K562 (cell line): ENCODE measurements at regions not wholly inside any gene's neighbourhood (a gene's known extent, or its start where the extent isn't known, plus 50 kb on each side); places are given as distances from the start of the nearest gene placed in this dataset.

Experiments used
- ARNT ChIP-seq, 2 experiments: fragments of 450-650 bp; IDR thresholded peaks; 2 replicates each; pipeline ENCODE4 v1.6.1; 2016; ENCODE audit warnings: mild to moderate bottlenecking in 1 of 2
- BRD4 ChIP-seq: fragments of 200-600 bp; sonication (generic); IDR thresholded peaks from 2 replicates; pipeline ENCODE4 v1.6.1; 2017; ENCODE audit warnings: inconsistent platforms
- CHD4 ChIP-seq: fragments of 200-600 bp; sonication (generic); IDR thresholded peaks from 3 replicates; pipeline ENCODE4 v1.6.1; 2012; ENCODE audit warnings: low read depth, mild to moderate bottlenecking, mixed read lengths, low read length, inconsistent platforms; ENCODE audit not compliant: insufficient read depth, insufficient replicate concordance, poor library complexity, severe bottlenecking
- MXI1 ChIP-seq: IDR thresholded peaks from 2 replicates; pipeline ENCODE4 v1.6.1; 2011; ENCODE audit warnings: low read depth, mild to moderate bottlenecking, improper control_type of control experiment, low read length
- NFATC3 ChIP-seq: fragments of 450-650 bp; IDR thresholded peaks from 2 replicates; pipeline ENCODE4 v1.6.1; 2017; ENCODE audit warnings: mild to moderate bottlenecking
- TCF7L2 ChIP-seq: fragments of 150-350 bp; IDR thresholded peaks from 2 replicates; pipeline ENCODE4 v1.6.1; 2016; ENCODE audit warnings: low read depth, mild to moderate bottlenecking, low read length, moderate library complexity
- TF ChIP-seq, protein P1 (sequence below), 3 experiments: IDR thresholded peaks in 2 of 3; conservative IDR thresholded peaks in 1 of 3; 2 replicates each; pipeline ENCODE4 v1.5.1; 2011 to 2012; ENCODE audit warnings: low read length in 3 of 3, mild to moderate bottlenecking in 3 of 3, control low read depth in 2 of 3, improper control_type of control experiment in 1 of 3, inconsistent platforms in 1 of 3, low read depth in 1 of 3, mixed read lengths in 1 of 3, moderate library complexity in 1 of 3; ENCODE audit not compliant: insufficient read depth in 2 of 3
- TF ChIP-seq, protein P2 (sequence below), 2 experiments: fragments of 450-650 bp in 1 of 2; sonication (generic) in 1 of 2; formaldehyde crosslinking in 1 of 2; IDR thresholded peaks in 1 of 2; conservative IDR thresholded peaks in 1 of 2; 2 replicates each; pipeline versions ENCODE4 v1.6.1 to v1.8.1; 2016 to 2023; ENCODE audit warnings: mild to moderate bottlenecking in 2 of 2, moderate library complexity in 2 of 2, inconsistent platforms in 1 of 2, missing genetic modification reagents in 1 of 2
- TF ChIP-seq, protein P3 (sequence below): sonication (generic); formaldehyde crosslinking; IDR thresholded peaks from 2 replicates; pipeline ENCODE4 v1.8.1; 2022; ENCODE audit warnings: missing genetic modification reagents

DNA sequence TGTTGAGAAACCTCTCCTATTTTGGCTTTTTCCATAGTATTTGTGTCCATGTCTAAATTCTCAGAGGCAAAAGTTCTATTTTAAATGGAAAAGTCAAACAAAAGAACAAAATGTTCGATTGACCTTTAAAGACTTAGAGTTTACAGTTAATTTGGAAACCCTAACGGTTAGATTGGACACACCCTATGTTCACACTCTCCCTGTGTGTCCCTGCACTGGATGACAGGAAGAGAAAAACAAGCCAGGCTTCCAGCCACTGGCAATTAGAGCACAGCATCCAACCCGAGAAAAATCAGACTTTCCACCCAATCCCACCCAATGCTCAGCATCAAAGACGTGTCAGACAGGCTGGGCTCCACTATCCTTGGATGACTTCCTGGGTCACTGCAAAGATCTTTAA is 241.3 kb downstream of the TBXT start:
- TF ChIP-seq MXI1 (no peak), CHD4 (no peak), TCF7L2 (no peak), BRD4 (no peak), ARNT (IDR thresholded peaks at IDR 0.05) (no peak), NFATC3 (no peak)
- TF ChIP-seq, protein P1, sequence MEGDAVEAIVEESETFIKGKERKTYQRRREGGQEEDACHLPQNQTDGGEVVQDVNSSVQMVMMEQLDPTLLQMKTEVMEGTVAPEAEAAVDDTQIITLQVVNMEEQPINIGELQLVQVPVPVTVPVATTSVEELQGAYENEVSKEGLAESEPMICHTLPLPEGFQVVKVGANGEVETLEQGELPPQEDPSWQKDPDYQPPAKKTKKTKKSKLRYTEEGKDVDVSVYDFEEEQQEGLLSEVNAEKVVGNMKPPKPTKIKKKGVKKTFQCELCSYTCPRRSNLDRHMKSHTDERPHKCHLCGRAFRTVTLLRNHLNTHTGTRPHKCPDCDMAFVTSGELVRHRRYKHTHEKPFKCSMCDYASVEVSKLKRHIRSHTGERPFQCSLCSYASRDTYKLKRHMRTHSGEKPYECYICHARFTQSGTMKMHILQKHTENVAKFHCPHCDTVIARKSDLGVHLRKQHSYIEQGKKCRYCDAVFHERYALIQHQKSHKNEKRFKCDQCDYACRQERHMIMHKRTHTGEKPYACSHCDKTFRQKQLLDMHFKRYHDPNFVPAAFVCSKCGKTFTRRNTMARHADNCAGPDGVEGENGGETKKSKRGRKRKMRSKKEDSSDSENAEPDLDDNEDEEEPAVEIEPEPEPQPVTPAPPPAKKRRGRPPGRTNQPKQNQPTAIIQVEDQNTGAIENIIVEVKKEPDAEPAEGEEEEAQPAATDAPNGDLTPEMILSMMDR (IDR thresholded peaks at IDR 0.05 in 2 of 3, conservative IDR thresholded peaks at IDR 0.05 in 1 of 3; ENCODE audit: insufficient read depth in 2 of 3, low read depth in 1 of 3, low read length in 3 of 3) = no peak
- TF ChIP-seq, protein P2, sequence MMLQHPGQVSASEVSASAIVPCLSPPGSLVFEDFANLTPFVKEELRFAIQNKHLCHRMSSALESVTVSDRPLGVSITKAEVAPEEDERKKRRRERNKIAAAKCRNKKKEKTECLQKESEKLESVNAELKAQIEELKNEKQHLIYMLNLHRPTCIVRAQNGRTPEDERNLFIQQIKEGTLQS (IDR thresholded peaks at IDR 0.05) = no peak
- TF ChIP-seq, protein P2 (CRISPR knock-in tag; conservative IDR thresholded peaks at IDR 0.05) = no peak
- TF ChIP-seq, protein P3, sequence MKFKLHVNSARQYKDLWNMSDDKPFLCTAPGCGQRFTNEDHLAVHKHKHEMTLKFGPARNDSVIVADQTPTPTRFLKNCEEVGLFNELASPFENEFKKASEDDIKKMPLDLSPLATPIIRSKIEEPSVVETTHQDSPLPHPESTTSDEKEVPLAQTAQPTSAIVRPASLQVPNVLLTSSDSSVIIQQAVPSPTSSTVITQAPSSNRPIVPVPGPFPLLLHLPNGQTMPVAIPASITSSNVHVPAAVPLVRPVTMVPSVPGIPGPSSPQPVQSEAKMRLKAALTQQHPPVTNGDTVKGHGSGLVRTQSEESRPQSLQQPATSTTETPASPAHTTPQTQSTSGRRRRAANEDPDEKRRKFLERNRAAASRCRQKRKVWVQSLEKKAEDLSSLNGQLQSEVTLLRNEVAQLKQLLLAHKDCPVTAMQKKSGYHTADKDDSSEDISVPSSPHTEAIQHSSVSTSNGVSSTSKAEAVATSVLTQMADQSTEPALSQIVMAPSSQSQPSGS (CRISPR knock-in tag) = no peak
